ENCODE measurements at regions not wholly inside any gene's neighbourhood (a gene's known extent, or its start where the extent isn't known, plus 50 kb on each side); places are given as distances from the start of the nearest gene placed in this dataset.
A peak's percentile ranks its signal among the peaks of the same experiment; 100 is the strongest.
"Not testable (repeated sequence)": the region's sequence is repeated elsewhere in the genome, so short reads cannot be mapped to it uniquely, and the experiment has no call there.

- DNase-seq: no peak
Observed at GRCh38 chr4:164613792-164614191, 140.1 kb upstream of the SMIM31 start.

GRCh38 chr4:164614329-164614728 lies 139.6 kb upstream of the SMIM31 start:
- no peak for DNase-seq

GRCh38 chr4:164614999-164615398 lies 138.9 kb upstream of the SMIM31 start:
- DNase-seq: no peak

GRCh38 chr4:164615964-164616363 lies 138.0 kb upstream of the SMIM31 start:
- no peak for DNase-seq

- no peak for DNase-seq
Observed at GRCh38 chr4:164616961-164617360, 137.0 kb upstream of the SMIM31 start.

- no peak for DNase-seq
Observed at GRCh38 chr4:164617426-164617825, 136.5 kb upstream of the SMIM31 start.

GRCh38 chr4:164617911-164618310 lies 136.0 kb upstream of the SMIM31 start:
- no peak for DNase-seq

- no peak for DNase-seq
Observed at GRCh38 chr4:164621886-164622521, 131.9 kb upstream of the SMIM31 start.

- no peak for DNase-seq
Observed at GRCh38 chr4:164623099-164623498, 130.8 kb upstream of the SMIM31 start.

GRCh38 chr4:164639001-164639400 lies 114.9 kb upstream of the SMIM31 start:
- no peak for DNase-seq

- no peak for DNase-seq
Observed at GRCh38 chr4:164648151-164648848, 105.6 kb upstream of the SMIM31 start.

- no peak for DNase-seq
Observed at GRCh38 chr4:164648849-164649212, 105.1 kb upstream of the SMIM31 start.

GRCh38 chr4:164659765-164660164 lies 94.2 kb upstream of the SMIM31 start:
- no peak for DNase-seq

- not testable (repeated sequence) for DNase-seq
Observed at GRCh38 chr4:164676152-164676551, 77.8 kb upstream of the SMIM31 start.

- no peak for DNase-seq
Observed at GRCh38 chr4:164683040-164683439, 70.9 kb upstream of the SMIM31 start.

GRCh38 chr4:164695650-164696049 lies 58.3 kb upstream of the SMIM31 start:
- DNase-seq: no peak

GRCh38 chr4:164700471-164700870 lies 53.5 kb upstream of the SMIM31 start:
- peak; percentile 1 for DNase-seq

GRCh38 chr4:164701665-164702064 lies 52.3 kb upstream of the SMIM31 start:
- DNase-seq: no peak
